Esophagus mucosa (tissue), 1 donor: ENCODE measurements at regions not wholly inside any gene's neighbourhood (a gene's known extent, or its start where the extent isn't known, plus 50 kb on each side); places are given as distances from the start of the nearest gene placed in this dataset.
"Not testable (repeated sequence)": the region's sequence is repeated elsewhere in the genome, so short reads cannot be mapped to it uniquely, and the experiment has no call there.

Experiments
- ATAC-seq: fragments of 200-7000 bp; cut with Tn5 transposase; one replicate; pipeline ENCODE4 v1.9.1; 2020
- donor health status: DM: yes; HTN: yes; CAD: no.

- ATAC-seq, result no peak
Measured at GRCh38 chr5:66234241-66234640, 90.1 kb downstream of the SREK1 start.

DNA sequence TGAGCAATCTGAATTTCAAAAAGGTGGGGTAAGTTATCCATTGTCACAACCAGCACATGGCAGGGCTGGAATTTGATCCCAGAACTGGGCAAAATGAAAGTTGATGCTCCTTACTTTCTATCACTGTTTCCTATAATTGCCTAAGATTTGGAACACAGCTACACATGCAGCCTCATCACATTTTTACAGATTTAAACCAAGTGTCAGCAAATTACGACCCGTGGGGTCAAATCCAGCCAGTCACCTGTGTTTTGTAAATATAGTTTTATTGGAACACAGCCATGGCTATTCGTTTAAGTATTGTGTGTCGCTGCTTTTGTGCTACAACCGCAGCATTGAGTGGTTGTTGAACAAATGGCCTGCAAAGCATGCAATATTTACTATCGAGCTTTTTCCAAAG is 94.3 kb downstream of the SREK1 start:
- no peak for ATAC-seq

GRCh38 chr5:66239034-66239433 is 94.9 kb downstream of the SREK1 start:
- ATAC-seq, result no peak

GRCh38 chr5:66241136-66241825 is 97.2 kb downstream of the SREK1 start:
- no peak for ATAC-seq

DNA sequence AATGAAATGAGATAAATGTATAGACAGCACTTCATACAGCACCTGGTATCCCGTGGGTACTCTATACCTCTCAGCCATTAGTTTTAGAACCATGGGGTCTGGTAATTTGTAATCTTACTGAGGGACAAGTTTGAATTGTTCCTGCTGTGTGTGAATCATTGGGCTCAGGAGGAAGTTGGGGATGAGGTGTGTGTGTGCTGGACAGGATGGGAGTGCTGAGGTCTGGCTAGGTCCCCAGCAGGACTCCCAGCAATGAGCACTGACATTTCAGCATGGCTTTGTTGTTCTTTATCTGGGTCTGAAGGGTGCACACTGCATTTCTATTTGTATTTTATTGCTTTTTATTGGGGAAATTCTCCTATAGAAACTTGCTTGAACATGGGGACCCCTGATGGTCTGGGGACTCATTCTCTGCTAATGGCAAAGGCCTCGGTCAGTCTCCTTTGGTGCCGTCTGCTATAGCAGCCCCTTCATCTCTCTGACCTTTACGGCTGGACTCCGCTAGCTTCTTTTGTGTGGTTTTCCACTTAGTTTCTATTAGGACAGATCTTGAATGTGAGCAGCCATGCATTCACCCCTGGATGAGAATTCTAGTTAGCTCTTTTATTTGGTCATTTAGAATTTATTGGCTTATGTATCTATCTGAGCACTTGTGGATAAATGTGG is 98.1 kb downstream of the SREK1 start:
- ATAC-seq, result peak; percentile 24

GRCh38 chr5:66246608-66247007 is 102.5 kb downstream of the SREK1 start:
- peak; percentile 31 for ATAC-seq

- ATAC-seq, result peak; percentile 66
Measured at GRCh38 chr5:66247176-66247960, 103.3 kb downstream of the SREK1 start.

DNA sequence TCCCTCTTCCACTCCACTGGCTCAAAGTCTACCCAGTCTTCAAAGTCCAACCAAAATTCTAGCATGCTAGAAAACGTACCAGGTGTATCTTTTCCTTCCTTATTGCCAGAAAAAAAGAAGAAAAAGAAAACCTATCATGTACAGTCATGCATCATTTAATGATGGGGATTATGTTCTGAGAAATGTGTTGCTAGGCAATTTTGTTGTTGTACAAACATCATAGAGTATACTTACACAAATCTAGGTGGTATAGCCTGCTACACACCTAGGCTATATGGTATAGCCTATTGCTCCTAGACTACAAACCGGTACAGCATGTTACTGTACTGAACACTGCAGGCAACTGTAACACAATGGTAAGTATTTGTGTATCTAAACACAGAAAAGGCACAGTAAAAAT is 104.8 kb downstream of the SREK1 start:
- peak; percentile 59 for ATAC-seq

GRCh38 chr5:66249920-66250319 is 105.8 kb downstream of the SREK1 start:
- ATAC-seq, result no peak

DNA sequence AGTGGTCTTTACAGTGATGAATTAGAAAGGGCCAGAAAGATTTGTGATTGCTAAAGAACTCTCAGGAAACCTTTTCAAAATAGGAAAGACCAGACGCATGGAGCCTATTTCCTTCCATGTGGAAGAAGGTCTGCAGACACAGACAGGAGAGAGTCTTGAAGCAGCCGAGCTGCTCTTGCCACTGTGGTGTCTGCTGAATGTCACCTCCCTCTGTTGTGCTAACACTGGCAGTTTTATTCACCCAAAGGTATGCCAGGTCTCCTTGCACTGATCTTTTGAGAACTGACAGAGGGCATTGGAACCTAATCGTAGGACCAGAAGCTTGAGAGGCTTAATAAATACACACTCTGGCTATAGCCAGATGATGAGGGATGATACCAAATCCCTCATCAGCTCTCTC is 108.7 kb downstream of the SREK1 start:
- ATAC-seq, result no peak

DNA sequence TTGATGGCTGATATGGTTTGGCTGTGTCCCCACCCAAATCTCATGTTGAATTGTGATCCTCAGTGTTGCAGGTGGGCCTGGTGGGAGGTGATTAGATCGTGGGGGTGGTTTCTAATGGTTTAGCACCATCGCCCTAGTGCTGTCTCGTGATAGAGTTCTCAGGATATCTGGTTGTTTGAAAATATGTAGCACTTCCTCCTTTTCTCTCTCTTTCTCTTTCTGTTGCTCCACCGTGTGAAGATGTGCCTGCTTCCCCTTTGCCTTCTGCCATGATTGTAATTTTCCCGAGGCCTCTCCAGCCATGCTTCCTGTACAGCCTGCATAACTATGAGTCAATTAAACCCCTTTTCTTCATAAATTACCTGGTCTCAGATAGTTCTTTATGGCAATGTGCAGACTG is 111.6 kb downstream of the SREK1 start:
- ATAC-seq, result no peak

- no peak for ATAC-seq
Measured at GRCh38 chr5:66273121-66273520, 129.0 kb downstream of the SREK1 start.

DNA sequence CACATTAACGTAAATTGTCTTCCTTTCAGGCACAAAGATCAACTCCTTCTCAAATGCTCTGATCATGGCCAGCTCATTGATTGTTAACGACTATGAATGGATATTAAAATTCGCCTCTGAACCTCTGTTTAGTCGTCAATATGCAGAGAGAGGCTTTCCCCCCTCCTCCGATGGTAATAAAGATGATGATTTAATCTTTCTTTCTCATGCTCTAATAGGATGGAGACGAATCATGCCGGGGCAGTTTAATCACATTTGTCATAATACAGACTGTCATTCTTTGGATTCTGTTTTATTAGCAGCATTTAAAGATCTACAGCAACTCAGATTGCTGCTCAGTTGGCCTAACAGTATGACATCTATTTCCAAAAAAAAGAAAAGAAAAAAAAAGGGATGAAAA is 132.9 kb downstream of the SREK1 start:
- ATAC-seq, result no peak

- ATAC-seq, result no peak
Measured at GRCh38 chr5:66277981-66278380, 133.9 kb downstream of the SREK1 start.

GRCh38 chr5:66281294-66281693 is 137.2 kb downstream of the SREK1 start:
- ATAC-seq, result no peak

DNA sequence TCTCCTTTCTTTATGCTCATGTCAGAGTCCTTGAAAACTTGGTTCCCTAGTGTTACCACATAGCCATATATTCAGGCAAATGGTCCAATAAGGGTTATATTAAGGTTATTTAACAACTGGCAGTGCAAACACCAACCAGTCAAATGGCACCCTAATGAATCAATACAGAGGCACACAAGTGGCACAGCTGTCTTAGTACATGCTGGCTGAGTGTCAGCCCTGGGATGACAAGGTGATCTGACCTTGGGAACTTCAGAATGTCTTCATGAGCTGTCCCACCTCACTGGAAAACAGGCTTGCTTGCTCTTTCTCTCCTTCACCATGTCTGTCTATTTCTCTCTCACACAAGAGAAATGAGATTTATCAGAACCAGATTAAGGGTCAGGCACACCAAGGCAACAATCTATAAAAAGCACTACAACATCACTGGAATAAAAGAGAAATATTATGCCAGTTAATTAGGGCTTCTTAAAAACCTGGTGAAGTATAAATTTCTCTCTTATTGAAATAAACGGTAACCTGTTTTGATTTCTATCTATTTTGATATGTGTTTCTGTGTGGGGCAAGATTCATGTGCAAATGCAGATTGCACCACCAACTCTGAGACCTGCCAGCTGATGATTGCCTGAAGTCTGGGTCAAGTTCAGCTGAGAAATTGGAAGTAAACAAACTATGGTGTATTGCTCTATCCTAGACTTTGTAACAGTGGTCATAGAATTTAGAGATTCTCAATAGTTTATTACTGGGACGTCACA is 140.7 kb downstream of the SREK1 start:
- ATAC-seq, result no peak

DNA sequence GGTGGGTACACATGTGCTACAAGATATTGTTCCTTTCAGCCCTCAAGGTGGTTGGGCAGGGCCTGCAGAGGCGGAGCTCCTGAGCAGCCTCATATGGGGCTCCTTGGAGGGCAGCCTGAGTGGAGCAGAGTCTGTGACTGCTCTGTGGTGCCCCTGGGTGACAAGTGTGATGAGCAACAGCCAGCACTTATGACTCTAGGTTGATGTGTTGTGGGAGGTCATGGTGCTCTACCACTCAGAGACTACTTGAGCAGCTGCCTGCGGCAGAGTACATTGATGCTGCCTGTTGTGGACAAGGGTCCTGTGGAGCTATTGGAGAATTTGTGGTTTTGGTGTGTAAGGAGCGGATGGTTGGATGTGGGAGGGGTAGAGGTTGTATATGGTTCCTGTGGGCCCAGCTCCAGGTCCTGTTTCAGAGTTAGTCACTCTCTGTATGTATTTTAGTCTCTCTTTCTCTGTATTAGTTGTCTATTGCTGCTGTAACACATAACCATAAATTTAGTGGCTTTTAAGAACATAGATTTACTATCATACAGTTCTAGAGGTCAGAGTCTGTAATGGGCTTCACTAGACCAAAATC is 141.3 kb downstream of the SREK1 start:
- no peak for ATAC-seq

DNA sequence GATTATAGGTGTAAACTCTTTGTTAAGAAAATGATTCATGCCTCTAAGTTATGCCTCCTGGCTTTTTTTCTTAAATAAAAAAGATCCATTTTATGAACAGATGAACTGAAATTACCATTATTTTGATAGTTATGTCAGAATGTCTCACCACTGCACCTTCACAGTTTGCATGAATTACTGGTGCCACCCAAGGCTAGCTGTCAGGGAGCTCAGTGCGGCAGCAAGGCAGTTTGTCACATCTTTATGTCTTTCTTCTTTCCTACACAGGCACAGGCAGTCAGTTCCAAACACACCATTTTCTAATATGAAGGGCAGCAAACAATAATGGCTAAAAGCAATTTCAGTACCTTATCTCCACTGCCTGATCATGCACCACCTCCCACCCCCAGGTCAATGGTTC is 147.7 kb downstream of the SREK1 start:
- ATAC-seq, result no peak

GRCh38 chr5:66293851-66294250 is 149.8 kb downstream of the SREK1 start:
- ATAC-seq, result not testable (repeated sequence)

GRCh38 chr5:66299463-66299862 is 155.4 kb downstream of the SREK1 start:
- ATAC-seq, result no peak

GRCh38 chr5:66302344-66302743 is 158.2 kb downstream of the SREK1 start:
- ATAC-seq, result no peak

DNA sequence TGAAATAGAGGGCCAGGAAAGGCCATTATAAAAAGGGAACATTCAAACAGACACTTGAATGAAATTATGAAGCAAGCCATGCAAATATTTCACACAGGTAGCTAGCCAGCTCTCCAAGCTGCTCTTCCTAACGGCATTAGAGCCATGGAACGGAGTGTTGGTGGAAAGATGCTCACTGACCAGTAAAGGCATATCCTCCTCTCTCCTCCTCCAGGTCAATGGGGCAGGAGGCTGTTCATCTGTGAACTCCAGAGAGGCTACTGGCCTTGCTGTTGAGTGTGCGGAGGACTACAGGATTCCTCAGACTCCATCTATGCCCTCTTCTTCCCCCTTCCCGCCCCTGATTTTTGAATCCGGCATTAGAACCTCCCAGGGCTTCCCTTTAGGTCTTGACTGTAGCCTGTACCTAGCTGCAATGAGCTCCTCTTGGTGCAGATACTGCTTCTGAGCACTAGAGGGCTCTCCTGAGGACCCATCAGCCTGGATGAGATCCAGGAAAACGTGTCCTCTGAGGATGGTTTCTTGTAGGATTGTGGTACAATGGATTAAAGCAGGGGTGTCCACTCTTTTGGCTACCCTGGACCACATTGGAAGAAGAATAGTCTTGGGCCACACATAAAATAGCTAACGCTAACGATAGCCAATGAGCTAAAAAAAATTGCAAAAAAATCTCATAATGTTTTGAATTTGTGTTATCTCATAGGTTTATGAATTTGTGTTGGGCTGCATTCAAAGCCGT is 162.2 kb downstream of the SREK1 start:
- peak; percentile 92 for ATAC-seq
